WTC11 (cell line): ENCODE measurements at regions not wholly inside any gene's neighbourhood (a gene's known extent, or its start where the extent isn't known, plus 50 kb on each side); places are given as distances from the start of the nearest gene placed in this dataset.

Experiments used
- ATAC-seq: fragments of 200-7000 bp; cut with Tn5 transposase; 2 replicates; pipeline ENCODE4 v1.10.0; 2021; ENCODE audit warnings: mild to moderate bottlenecking, moderate library complexity
- CTCF ChIA-PET: fragments of 300-600 bp; sonication (Branson Sonifier 250); formaldehyde crosslinking; loops from one replicate; lab custom pipeline; 2021; ENCODE audit warnings: antibody characterized with exemption; lab: Charles Lee
- POLR2A ChIA-PET: fragments of 350-600 bp; sonication (Branson Sonifier 250); formaldehyde crosslinking; loops from one replicate; lab custom pipeline; 2021; ENCODE audit warnings: antibody characterized with exemption; lab: Charles Lee
- DNase-seq: peaks from one replicate; pipeline ENCODE4 v3.0.0; 2021; ENCODE audit warnings: low spot score
- H3K27ac Mint-ChIP-seq: 2 replicates; pipeline ENCODE4 v1.8.0; 2021; ENCODE audit warnings: mixed read lengths
- H3K27me3 Mint-ChIP-seq: 2 replicates; pipeline ENCODE4 v1.8.0; 2021; ENCODE audit warnings: low read depth, mild to moderate bottlenecking, moderate library complexity, mixed read lengths
- H3K36me3 Mint-ChIP-seq: 2 replicates; pipeline ENCODE4 v1.8.0; 2021; ENCODE audit warnings: mixed read lengths
- H3K4me1 Mint-ChIP-seq: 2 replicates; pipeline ENCODE4 v1.8.0; 2022; ENCODE audit warnings: mixed read lengths
- H3K4me3 Mint-ChIP-seq: 2 replicates; pipeline ENCODE4 v1.8.0; 2021; ENCODE audit warnings: mild to moderate bottlenecking, moderate library complexity, mixed read lengths
- H3K9me3 Mint-ChIP-seq: 2 replicates; pipeline ENCODE4 v1.8.0; 2021; ENCODE audit warnings: mixed read lengths
- ELF4 ChIP-seq: sonication (generic); formaldehyde crosslinking; IDR thresholded peaks from 2 replicates; pipeline ENCODE4 v1.8.1; 2022; ENCODE audit warnings: low read depth, mild to moderate bottlenecking, moderate library complexity, missing genetic modification reagents
- ETV6 ChIP-seq: sonication (generic); formaldehyde crosslinking; IDR thresholded peaks from 2 replicates; pipeline ENCODE4 v1.8.1; 2022; ENCODE audit warnings: mild to moderate bottlenecking, missing genetic modification reagents
- GRHL2 ChIP-seq: fragments of 250-450 bp; sonication (Bioruptor Pico); IDR thresholded peaks from 2 replicates; pipeline ENCODE4 v1.8.0; 2022; ENCODE audit warnings: mild to moderate bottlenecking, moderate library complexity; ENCODE audit not compliant: insufficient replicate concordance, severe bottlenecking
- GTF2I ChIP-seq: fragments of 250-450 bp; sonication (Bioruptor Pico); conservative IDR thresholded peaks from 2 replicates; pipeline ENCODE4 v1.4.0; 2021; ENCODE audit warnings: mild to moderate bottlenecking
- JAZF1 ChIP-seq: fragments of 250-450 bp; sonication (Bioruptor Pico); IDR thresholded peaks from 2 replicates; pipeline ENCODE4 v1.9.0; 2021; ENCODE audit warnings: moderate library complexity, mild to moderate bottlenecking, inconsistent platforms
- MXD4 ChIP-seq: fragments of 250-450 bp; sonication (Bioruptor Pico); IDR thresholded peaks from 2 replicates; pipeline ENCODE4 v1.8.0; 2021; ENCODE audit warnings: mild to moderate bottlenecking, moderate library complexity, borderline replicate concordance
- MYBL2 ChIP-seq: sonication (generic); formaldehyde crosslinking; IDR thresholded peaks from 2 replicates; pipeline ENCODE4 v1.8.1; 2023; ENCODE audit warnings: mild to moderate bottlenecking, moderate library complexity, missing genetic modification reagents
- NFATC4 ChIP-seq: fragments of 250-450 bp; sonication (Bioruptor Pico); IDR thresholded peaks from 2 replicates; pipeline ENCODE4 v1.9.0; 2021; ENCODE audit warnings: mild to moderate bottlenecking
- NFE2L1 ChIP-seq: sonication (generic); formaldehyde crosslinking; IDR thresholded peaks from 2 replicates; pipeline ENCODE4 v1.8.1; 2023; ENCODE audit warnings: missing genetic modification reagents
- NFYB ChIP-seq: sonication (generic); formaldehyde crosslinking; conservative IDR thresholded peaks from 2 replicates; pipeline ENCODE4 v1.8.0; 2022; ENCODE audit warnings: low read depth, missing genetic modification reagents
- RORB ChIP-seq: fragments of 250-450 bp; sonication (Bioruptor Pico); IDR thresholded peaks from 2 replicates; pipeline ENCODE4 v1.9.0; 2021; ENCODE audit warnings: mild to moderate bottlenecking
- SP1 ChIP-seq: sonication (generic); formaldehyde crosslinking; conservative IDR thresholded peaks from 2 replicates; pipeline ENCODE4 v1.8.1; 2022; ENCODE audit warnings: missing genetic modification reagents
- ZNF263 ChIP-seq: sonication (generic); formaldehyde crosslinking; IDR thresholded peaks from 2 replicates; pipeline ENCODE4 v1.8.1; 2022; ENCODE audit warnings: low read depth, mild to moderate bottlenecking, moderate library complexity, missing genetic modification reagents
- TF ChIP-seq, protein P1 (sequence below): sonication (generic); formaldehyde crosslinking; IDR thresholded peaks from 2 replicates; pipeline ENCODE4 v1.8.1; 2023; ENCODE audit warnings: mild to moderate bottlenecking, missing genetic modification reagents, borderline replicate concordance
- TF ChIP-seq, protein P2 (sequence below): sonication (generic); formaldehyde crosslinking; IDR thresholded peaks from 2 replicates; pipeline ENCODE4 v1.8.1; 2023; ENCODE audit warnings: mild to moderate bottlenecking, missing genetic modification reagents, moderate library complexity
- TF ChIP-seq, protein P3 (sequence below): fragments of 250-450 bp; sonication (Bioruptor Pico); IDR thresholded peaks from 2 replicates; pipeline ENCODE4 v2.1.2; 2022; ENCODE audit warnings: mild to moderate bottlenecking, moderate library complexity
- TF ChIP-seq, protein P4 (sequence below): sonication (generic); formaldehyde crosslinking; IDR thresholded peaks from 2 replicates; pipeline ENCODE4 v1.8.1; 2022; ENCODE audit warnings: missing genetic modification reagents, borderline replicate concordance
- TF ChIP-seq, protein P5 (sequence below): sonication (generic); formaldehyde crosslinking; IDR thresholded peaks from 2 replicates; pipeline ENCODE4 v1.8.0; 2023; ENCODE audit warnings: mild to moderate bottlenecking, missing genetic modification reagents
- TF ChIP-seq, protein P6 (sequence below): sonication (generic); formaldehyde crosslinking; IDR thresholded peaks from 2 replicates; pipeline ENCODE4 v1.8.0; 2023; ENCODE audit warnings: missing genetic modification reagents, mild to moderate bottlenecking, borderline replicate concordance

DNA sequence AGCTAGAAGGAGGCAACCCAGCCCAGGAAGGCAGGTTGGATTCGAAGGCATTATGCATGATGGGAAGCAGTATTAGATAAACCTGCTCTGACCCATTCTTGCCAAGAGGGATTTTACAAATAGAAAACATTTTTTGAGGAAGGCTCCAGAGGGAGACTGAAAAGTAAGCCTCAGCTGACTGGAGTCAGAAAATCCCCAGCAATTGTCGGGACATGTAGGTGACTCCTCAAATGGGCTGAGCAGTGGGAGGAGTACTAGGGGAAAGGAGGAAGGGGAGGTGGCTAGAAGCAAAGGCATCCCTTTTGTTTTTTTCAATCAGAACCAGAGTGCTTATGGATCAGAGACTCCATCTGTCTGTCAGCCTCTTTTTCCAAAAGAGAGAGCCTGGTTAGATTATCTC lies 138.1 kb upstream of the NTF3 start (continued):
- no peak for TF ChIP-seq MXD4
- no peak for TF ChIP-seq GRHL2 (CRISPR knock-in tag)
- TF ChIP-seq ETV6 (CRISPR knock-in tag), result no peak
- TF ChIP-seq, protein P1, sequence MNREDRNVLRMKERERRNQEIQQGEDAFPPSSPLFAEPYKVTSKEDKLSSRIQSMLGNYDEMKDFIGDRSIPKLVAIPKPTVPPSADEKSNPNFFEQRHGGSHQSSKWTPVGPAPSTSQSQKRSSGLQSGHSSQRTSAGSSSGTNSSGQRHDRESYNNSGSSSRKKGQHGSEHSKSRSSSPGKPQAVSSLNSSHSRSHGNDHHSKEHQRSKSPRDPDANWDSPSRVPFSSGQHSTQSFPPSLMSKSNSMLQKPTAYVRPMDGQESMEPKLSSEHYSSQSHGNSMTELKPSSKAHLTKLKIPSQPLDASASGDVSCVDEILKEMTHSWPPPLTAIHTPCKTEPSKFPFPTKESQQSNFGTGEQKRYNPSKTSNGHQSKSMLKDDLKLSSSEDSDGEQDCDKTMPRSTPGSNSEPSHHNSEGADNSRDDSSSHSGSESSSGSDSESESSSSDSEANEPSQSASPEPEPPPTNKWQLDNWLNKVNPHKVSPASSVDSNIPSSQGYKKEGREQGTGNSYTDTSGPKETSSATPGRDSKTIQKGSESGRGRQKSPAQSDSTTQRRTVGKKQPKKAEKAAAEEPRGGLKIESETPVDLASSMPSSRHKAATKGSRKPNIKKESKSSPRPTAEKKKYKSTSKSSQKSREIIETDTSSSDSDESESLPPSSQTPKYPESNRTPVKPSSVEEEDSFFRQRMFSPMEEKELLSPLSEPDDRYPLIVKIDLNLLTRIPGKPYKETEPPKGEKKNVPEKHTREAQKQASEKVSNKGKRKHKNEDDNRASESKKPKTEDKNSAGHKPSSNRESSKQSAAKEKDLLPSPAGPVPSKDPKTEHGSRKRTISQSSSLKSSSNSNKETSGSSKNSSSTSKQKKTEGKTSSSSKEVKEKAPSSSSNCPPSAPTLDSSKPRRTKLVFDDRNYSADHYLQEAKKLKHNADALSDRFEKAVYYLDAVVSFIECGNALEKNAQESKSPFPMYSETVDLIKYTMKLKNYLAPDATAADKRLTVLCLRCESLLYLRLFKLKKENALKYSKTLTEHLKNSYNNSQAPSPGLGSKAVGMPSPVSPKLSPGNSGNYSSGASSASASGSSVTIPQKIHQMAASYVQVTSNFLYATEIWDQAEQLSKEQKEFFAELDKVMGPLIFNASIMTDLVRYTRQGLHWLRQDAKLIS (CRISPR knock-in tag), result no peak
- TF ChIP-seq NFYB, result no peak
- TF ChIP-seq, protein P2, sequence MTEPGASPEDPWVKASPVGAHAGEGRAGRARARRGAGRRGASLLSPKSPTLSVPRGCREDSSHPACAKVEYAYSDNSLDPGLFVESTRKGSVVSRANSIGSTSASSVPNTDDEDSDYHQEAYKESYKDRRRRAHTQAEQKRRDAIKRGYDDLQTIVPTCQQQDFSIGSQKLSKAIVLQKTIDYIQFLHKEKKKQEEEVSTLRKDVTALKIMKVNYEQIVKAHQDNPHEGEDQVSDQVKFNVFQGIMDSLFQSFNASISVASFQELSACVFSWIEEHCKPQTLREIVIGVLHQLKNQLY (CRISPR knock-in tag), result no peak
- no peak for TF ChIP-seq JAZF1 (CRISPR knock-in tag)
- TF ChIP-seq, protein P3, sequence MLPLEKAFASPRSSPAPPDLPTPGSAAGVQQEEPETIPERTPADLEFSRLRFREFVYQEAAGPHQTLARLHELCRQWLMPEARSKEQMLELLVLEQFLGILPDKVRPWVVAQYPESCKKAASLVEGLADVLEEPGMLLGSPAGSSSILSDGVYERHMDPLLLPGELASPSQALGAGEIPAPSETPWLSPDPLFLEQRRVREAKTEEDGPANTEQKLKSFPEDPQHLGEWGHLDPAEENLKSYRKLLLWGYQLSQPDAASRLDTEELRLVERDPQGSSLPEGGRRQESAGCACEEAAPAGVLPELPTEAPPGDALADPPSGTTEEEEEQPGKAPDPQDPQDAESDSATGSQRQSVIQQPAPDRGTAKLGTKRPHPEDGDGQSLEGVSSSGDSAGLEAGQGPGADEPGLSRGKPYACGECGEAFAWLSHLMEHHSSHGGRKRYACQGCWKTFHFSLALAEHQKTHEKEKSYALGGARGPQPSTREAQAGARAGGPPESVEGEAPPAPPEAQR, result no peak

DNA sequence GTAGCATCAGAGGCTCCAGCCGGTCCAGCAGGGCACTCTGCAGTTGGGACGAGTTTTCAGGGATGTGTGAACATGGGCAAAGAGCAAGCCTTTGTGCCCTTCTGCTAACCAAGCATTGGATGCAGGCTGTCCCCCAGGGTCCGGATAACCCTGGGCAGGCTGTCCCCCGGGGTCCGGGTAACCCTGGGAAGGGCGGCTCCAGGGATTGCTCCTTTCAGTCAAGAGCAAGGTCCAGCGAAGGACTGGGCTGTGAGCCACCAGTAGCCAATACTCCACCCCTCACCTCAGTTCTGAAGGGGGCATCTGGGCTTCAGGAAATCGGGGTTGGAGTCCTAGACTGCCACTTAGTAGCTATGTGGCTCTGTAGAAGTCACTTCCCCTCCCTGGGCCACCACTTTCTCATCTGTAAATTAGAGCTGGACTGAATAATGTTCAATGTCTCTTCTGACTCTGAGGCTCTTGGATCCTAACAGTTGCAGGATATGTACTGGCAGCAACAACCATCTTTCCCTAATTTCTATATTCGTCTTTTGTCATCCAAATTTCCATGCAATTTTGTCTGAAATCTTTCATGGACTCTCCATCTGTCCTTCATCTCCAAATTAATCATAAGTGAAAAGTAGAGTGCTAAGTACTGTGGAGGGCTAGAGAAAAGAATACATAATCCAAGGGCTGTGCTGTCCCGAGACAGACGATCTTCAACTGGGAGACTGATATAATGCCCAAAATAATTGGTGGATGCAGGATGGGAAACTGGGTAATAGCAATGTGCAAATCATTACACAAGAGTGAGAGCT lies 137.4 kb upstream of the NTF3 start:
- H3K4me3 Mint-ChIP-seq, result no peak overlapping the region
- H3K27me3 Mint-ChIP-seq, result no peaks in the 10 kb centered on the region
- CTCF ChIA-PET, result no interaction called here
- H3K27ac Mint-ChIP-seq, result no peak overlapping the region
- H3K9me3 Mint-ChIP-seq, result peaks cover 10% of the 10 kb centered on the region
- POLR2A ChIA-PET, result no interaction called here
- no peak for DNase-seq
- H3K4me1 Mint-ChIP-seq, result peaks cover 29% of the 10 kb centered on the region
- no peak for ATAC-seq
- peaks cover 23% of the 10 kb centered on the region for H3K36me3 Mint-ChIP-seq
- no peak for TF ChIP-seq RORB (CRISPR knock-in tag)
- no peak for TF ChIP-seq ELF4 (CRISPR knock-in tag)
- TF ChIP-seq, protein P3, result no peak
- TF ChIP-seq MYBL2 (CRISPR knock-in tag), result no peak
- TF ChIP-seq NFATC4 (CRISPR knock-in tag), result no peak
- TF ChIP-seq MXD4, result no peak
- TF ChIP-seq, protein P4, sequence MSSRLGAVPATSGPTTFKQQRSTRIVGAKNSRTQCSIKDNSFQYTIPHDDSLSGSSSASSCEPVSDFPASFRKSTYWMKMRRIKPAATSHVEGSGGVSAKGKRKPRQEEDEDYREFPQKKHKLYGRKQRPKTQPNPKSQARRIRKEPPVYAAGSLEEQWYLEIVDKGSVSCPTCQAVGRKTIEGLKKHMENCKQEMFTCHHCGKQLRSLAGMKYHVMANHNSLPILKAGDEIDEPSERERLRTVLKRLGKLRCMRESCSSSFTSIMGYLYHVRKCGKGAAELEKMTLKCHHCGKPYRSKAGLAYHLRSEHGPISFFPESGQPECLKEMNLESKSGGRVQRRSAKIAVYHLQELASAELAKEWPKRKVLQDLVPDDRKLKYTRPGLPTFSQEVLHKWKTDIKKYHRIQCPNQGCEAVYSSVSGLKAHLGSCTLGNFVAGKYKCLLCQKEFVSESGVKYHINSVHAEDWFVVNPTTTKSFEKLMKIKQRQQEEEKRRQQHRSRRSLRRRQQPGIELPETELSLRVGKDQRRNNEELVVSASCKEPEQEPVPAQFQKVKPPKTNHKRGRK, result no peak
- no peak for TF ChIP-seq ZNF263
- TF ChIP-seq GTF2I (CRISPR knock-in tag), result no peak
- TF ChIP-seq, protein P5, sequence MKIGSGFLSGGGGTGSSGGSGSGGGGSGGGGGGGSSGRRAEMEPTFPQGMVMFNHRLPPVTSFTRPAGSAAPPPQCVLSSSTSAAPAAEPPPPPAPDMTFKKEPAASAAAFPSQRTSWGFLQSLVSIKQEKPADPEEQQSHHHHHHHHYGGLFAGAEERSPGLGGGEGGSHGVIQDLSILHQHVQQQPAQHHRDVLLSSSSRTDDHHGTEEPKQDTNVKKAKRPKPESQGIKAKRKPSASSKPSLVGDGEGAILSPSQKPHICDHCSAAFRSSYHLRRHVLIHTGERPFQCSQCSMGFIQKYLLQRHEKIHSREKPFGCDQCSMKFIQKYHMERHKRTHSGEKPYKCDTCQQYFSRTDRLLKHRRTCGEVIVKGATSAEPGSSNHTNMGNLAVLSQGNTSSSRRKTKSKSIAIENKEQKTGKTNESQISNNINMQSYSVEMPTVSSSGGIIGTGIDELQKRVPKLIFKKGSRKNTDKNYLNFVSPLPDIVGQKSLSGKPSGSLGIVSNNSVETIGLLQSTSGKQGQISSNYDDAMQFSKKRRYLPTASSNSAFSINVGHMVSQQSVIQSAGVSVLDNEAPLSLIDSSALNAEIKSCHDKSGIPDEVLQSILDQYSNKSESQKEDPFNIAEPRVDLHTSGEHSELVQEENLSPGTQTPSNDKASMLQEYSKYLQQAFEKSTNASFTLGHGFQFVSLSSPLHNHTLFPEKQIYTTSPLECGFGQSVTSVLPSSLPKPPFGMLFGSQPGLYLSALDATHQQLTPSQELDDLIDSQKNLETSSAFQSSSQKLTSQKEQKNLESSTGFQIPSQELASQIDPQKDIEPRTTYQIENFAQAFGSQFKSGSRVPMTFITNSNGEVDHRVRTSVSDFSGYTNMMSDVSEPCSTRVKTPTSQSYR, result no peak
- TF ChIP-seq SP1 (CRISPR knock-in tag), result no peak
- no peak for TF ChIP-seq NFE2L1 (CRISPR knock-in tag)
- TF ChIP-seq, protein P6, sequence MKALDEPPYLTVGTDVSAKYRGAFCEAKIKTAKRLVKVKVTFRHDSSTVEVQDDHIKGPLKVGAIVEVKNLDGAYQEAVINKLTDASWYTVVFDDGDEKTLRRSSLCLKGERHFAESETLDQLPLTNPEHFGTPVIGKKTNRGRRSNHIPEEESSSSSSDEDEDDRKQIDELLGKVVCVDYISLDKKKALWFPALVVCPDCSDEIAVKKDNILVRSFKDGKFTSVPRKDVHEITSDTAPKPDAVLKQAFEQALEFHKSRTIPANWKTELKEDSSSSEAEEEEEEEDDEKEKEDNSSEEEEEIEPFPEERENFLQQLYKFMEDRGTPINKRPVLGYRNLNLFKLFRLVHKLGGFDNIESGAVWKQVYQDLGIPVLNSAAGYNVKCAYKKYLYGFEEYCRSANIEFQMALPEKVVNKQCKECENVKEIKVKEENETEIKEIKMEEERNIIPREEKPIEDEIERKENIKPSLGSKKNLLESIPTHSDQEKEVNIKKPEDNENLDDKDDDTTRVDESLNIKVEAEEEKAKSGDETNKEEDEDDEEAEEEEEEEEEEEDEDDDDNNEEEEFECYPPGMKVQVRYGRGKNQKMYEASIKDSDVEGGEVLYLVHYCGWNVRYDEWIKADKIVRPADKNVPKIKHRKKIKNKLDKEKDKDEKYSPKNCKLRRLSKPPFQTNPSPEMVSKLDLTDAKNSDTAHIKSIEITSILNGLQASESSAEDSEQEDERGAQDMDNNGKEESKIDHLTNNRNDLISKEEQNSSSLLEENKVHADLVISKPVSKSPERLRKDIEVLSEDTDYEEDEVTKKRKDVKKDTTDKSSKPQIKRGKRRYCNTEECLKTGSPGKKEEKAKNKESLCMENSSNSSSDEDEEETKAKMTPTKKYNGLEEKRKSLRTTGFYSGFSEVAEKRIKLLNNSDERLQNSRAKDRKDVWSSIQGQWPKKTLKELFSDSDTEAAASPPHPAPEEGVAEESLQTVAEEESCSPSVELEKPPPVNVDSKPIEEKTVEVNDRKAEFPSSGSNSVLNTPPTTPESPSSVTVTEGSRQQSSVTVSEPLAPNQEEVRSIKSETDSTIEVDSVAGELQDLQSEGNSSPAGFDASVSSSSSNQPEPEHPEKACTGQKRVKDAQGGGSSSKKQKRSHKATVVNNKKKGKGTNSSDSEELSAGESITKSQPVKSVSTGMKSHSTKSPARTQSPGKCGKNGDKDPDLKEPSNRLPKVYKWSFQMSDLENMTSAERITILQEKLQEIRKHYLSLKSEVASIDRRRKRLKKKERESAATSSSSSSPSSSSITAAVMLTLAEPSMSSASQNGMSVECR (CRISPR knock-in tag), result no peak
